Stimulated activated CD8-positive, alpha-beta memory T cell treated with anti-CD3 and anti-CD28 coated beads, Interleukin-12 subunit alpha, Interleukin-12 subunit beta, amount 100 ng/mL, for 24 hours (primary cell): ENCODE measurements at regions not wholly inside any gene's neighbourhood (a gene's known extent, or its start where the extent isn't known, plus 50 kb on each side); places are given as distances from the start of the nearest gene placed in this dataset.

Experiments used
- DNase-seq: peaks from one replicate; pipeline ENCODE4 v3.0.0-alpha.2; 2020; ENCODE audit errors: extremely low read depth

GRCh38 chr14:49527221-49527620, 59.0 kb downstream of the RPS29 start:
- DNase-seq: no peak

DNA sequence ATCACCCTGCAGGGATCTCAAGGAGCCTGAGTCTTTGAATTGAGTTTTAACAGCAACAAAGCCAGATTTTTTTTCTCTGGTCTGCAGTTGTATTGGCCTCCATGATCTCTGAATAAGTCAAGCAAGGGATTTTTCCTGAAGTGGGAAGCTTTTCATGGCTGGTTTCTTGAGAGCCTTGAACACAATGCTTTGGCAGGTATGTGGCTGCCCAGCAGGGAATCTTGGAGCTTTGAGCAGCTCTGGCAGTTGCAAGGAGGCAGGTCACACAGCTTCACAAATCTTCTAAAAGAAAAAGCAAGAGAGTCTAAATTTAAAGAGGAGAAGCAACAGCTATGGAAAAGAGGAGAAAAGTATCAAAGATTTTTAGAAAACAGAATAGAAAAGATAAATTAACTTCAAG, 60.1 kb downstream of the RPS29 start:
- no peak for DNase-seq

DNA sequence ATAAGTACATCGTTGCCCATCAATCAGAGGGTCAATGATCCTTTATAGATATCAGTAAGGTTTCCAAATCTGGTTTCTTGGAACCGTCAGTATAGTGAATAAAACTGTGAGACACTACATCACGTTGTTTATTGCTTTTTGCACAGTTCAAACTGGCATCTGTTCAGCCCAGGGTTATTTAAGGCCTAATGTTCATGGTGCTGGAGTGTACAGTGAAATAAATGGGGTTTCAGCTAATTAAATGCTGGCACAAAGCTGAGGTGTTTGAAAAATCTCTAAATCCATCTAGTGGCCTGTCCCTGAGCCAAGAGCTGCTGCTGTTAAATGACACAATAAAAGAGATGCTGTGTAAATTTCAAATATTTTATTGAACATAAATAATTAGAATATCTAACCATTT, 69.9 kb downstream of the RPS29 start:
- DNase-seq: no peak

DNA sequence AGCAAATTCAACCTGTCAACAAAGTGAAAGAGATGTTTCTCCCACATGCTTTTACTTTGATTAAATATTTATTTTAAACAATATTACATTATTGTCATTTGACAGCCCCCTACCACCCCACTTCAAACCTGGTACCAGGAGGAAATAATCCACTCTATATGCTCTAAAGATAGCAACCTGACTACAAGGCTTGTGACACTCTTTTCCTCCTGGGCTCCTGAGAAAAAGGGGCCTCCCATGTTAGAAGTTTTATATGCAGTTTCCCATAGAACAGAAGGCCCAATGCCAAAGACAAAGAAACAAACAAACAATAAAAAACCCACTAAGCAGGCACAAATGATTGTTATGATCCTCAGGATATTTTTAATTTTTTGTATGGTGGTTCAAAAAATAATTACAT, 73.6 kb downstream of the RPS29 start:
- no peak for DNase-seq

DNA sequence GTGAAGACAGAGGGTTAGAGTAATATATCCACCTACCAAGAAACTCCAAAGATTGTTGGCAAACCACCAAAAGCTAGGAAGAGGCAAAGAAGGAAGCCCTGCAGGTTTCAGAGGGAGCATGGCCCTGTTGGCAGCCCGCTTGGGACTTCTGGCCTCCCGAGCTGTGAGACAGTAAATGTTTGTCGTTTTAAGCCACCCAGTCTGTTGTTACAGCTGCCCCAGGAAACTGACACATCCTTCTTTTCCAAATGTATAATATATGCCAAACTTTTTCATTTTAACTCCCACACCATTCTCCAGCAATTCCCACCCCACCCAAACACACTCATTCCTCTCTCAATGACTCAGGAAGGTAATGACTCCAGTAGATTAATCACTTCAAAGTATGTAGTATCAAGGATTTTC, 74.0 kb downstream of the RPS29 start:
- DNase-seq: no peak

DNA sequence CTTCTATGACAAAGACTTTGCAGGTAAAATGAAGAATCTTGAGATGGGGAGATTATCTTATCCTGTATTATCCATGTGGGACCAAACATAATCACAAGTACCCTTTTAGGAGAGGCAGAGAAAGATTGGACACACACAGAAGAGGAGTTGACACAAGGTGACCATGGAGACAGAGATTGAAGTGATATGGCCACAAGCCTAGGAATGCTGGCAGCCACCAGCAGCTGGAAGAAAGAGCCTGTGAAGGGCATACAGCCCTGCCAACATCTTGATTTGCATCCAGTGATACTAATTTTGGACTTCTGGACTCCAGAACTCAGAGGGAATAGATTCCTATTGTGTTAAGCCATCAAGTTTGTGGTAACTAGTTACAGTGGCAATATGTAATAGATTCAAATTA, 78.1 kb downstream of the RPS29 start:
- DNase-seq: no peak

DNA sequence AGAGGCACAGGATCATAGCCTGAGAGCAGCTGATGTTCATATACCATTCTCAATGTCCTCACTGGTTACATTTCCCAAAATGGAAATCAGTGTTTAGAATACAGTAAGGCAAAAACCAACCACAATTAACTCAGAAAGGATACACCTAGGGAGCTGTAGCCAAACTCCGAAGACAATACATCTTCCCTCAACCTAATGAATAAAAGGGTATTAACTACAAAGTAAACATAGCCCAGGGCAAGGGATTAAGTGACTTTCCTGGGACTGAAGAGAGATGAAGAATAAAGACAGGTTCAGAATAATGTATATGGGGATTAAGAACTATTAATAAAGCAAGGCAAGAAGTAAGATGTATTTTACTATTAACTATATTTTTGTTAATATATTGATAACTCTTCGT, 79.5 kb downstream of the RPS29 start:
- DNase-seq: no peak

- DNase-seq: no peak
These were observed 81.0 kb downstream of the RPS29 start for GRCh38 chr14:49505041-49505766.

GRCh38 chr14:49497725-49498348, 88.3 kb downstream of the RPS29 start:
- DNase-seq: no peak

DNA sequence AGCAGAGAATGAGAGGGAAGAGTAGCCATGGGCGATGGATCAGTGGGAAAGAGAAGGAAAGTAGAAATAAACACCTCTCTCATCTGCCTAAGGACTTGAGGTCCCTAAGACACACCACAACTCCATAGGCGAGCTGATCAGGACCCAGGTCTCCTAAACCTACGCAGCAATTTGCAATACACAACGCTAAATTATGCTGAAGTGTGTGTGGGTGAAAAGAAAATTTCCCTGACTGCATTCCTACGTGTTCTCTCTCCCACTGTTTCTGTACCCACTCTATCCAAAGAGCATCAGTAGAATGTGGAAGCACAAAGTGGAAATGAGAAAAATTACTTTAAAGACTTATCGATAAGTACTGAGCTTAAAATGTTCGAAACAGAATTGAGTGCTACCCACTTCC, 88.9 kb downstream of the RPS29 start:
- DNase-seq: no peak

DNA sequence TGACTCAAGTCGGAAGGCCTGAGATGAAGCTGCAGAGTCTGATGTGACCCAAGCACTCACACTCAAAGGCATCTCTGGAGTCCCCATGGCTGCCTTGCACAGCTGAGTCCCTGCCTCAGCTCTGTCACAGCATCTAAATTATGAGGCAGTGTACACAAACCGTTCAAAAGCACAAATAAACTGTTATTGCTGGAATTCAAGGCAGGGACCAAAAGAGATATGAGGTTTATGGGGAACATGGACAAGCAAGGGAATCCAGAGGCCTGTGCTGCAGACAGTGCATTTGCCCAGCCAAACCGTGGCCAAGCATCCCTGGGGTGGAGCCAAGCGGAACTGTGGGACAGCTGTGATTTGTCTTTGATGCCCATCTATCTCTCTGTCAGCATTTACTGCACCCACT, 91.3 kb downstream of the RPS29 start:
- no peak for DNase-seq

GRCh38 chr14:49493557-49493956, 92.6 kb downstream of the RPS29 start:
- DNase-seq: no peak

DNA sequence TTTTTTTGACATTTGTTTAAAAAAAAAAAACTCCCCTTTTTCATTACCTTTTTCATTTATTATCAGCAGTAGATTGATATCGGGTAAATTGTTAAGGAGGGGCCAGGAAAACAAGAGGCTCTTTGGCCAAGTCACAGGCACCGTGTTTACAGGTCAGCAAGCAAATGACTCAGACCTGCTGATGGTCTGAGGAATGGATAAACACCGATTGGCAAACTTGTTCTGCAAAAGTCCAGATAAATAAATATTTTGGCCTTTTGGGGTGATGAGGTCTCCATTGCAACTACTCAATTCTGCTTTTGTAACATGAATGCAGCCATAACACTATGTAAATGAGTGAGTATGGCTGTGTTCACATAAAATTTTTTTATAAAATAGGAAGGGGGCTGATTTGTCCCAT, 94.0 kb downstream of the RPS29 start:
- DNase-seq: no peak

DNA sequence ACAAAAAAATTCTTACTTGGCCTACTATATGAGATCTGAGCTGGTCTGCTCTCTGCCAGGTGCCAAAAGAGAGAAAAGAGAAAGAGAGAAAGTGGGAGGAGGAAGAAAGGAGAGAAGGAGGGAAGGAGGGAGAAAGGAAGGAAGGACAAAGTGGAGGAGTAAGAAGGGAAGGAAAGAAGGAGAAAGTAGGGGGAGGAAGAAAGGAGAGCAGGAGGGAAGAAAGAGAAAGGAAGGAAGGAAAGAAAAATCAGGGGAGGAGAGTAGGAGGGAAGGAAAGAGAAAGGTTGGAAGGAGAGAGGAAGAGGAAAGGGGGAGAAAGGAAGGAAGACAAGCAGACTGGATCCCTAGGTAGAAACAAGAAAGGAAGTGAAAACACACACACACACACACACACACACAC, 96.8 kb downstream of the RPS29 start:
- DNase-seq: no peak

DNA sequence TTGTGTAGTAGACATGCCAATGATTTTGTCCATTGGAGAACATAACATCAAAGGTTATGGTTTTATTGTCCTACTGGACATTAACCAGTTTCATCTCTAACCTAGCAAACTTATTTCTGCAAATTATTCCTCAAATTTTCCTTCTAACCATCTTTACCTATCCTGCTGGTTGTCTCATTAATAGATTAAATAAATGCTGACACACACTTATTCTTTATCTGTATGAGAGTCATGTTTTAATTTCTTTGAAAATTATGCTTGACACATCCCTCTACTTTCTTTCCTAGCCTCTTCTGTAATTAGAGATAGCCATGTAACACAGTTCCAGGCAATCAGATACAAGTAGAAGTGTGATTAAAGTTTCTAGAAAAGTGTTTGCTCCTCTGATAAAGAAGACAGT, 98.9 kb downstream of the RPS29 start:
- DNase-seq: no peak

DNA sequence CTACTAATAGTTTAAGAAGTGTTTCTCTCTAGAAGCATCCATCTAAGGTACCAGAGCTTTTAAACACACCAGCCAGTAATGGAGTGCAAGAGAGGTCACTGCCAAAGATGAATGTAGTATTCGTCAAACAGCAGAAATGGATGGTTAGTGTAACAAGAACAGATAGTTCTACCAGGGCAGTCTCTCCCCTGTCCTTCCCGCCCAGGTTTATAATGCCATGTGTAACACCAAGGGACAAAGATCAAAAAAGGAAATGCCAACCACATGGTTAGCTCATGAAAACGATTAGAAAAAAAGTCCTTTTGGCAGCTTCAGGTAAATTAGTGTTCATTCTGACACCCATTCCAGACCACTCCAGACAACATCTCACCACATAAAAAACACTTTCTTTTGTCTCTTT, 100.9 kb downstream of the RPS29 start:
- DNase-seq: no peak

DNA sequence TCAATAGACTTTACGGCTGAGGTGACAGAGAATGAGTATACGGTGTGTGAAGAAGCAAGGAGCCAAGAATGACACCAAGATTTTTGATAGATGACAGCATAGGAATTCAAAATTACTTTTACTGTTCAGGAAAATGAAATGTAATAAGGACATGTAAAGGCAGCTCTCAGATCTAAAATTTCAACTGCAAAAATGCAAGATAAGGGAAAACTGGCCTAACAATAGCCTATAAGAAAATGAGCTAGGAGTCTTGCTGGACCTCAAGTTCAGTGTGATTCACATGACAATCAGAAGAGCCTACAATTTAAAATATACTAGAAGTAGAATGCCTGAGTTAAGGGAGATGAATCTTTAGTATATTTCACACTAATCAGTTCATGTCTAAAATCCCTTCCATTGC, 102.0 kb downstream of the RPS29 start:
- no peak for DNase-seq

GRCh38 chr14:49483268-49483667, 102.9 kb downstream of the RPS29 start:
- no peak for DNase-seq

- DNase-seq: no peak
These were observed 105.1 kb downstream of the RPS29 start for GRCh38 chr14:49480979-49481498.

DNA sequence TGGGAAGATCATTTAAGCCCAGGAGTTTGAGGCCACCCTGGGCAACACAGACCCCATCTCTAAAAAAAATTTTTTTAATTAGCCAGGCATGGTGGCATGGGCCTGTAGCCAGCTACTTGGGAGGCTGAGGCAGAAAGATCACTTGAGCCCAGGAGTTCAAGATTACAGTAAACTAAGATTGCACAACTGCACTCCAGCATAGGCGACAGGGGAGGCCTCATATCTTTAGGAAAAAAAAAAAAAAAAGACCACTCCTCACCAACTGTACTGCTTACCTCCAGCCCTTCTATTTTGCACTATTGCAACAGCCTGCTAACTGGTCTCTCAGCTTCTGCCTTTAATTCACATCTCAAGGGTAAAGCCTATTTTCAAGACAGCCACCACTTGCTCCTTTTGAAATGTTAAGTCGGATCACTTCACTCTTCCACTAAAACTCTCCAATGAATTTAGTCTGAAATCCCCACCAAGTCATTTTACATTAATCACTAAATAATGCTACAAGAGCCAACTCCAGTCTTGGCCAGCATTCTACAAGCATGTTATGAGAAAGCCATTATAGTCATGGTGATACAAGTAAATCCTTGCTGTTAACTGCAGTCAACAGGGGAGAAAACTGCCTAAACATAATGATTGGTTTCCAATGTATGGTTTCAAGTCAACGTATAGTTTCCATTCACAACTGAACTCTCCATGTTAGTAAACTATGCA, 106.0 kb downstream of the RPS29 start:
- no peak for DNase-seq

GRCh38 chr14:49479432-49479831, 106.7 kb downstream of the RPS29 start:
- no peak for DNase-seq

- no peak for DNase-seq
These were observed 107.4 kb downstream of the RPS29 start for GRCh38 chr14:49478784-49479183.

- DNase-seq: no peak
These were observed 119.1 kb downstream of the RPS29 start for GRCh38 chr14:49467091-49467490.
